H1 (cell line): ENCODE measurements at regions not wholly inside any gene's neighbourhood (a gene's known extent, or its start where the extent isn't known, plus 50 kb on each side); places are given as distances from the start of the nearest gene placed in this dataset.

Source experiments
- EZH2 ChIP-seq: fragments of 200-600 bp; sonication (generic); IDR thresholded peaks from 2 replicates; pipeline ENCODE4 v1.7.1; 2012; ENCODE audit warnings: low read depth, mild to moderate bottlenecking, moderate library complexity, low read length, inconsistent platforms; ENCODE audit not compliant: severe bottlenecking
- JUN ChIP-seq: IDR thresholded peaks from 2 replicates; pipeline ENCODE4 v1.6.1; 2011; ENCODE audit warnings: low read depth, mild to moderate bottlenecking, improper control_type of control experiment, low read length
- PHF8 ChIP-seq: fragments of 200-600 bp; sonication (generic); conservative IDR thresholded peaks from 2 replicates; pipeline ENCODE4 v1.7.1; 2012; ENCODE audit warnings: low read depth, mild to moderate bottlenecking, inconsistent platforms, low read length, moderate library complexity
- RAD21 ChIP-seq, 2 experiments: IDR thresholded peaks in 1 of 2; conservative IDR thresholded peaks in 1 of 2; 2 replicates each; pipeline ENCODE4 v1.6.1; 2011; ENCODE audit warnings: low read depth in 2 of 2, low read length in 2 of 2, improper control_type of control experiment in 1 of 2, inconsistent platforms in 1 of 2, mild to moderate bottlenecking in 1 of 2, moderate library complexity in 1 of 2
- RXRA ChIP-seq: IDR thresholded peaks from 2 replicates; pipeline ENCODE4 v1.6.1; 2011; ENCODE audit warnings: low read depth, mild to moderate bottlenecking, low read length, moderate library complexity; ENCODE audit not compliant: insufficient read depth
- SIN3A ChIP-seq, 2 experiments: IDR thresholded peaks in 1 of 2; conservative IDR thresholded peaks in 1 of 2; 2 replicates each; pipeline ENCODE4 v1.6.1; 2011 to 2012; ENCODE audit warnings: low read length in 2 of 2, improper control_type of control experiment in 1 of 2, low read depth in 1 of 2, mild to moderate bottlenecking in 1 of 2

GRCh38 chrY:21260325-21260724 is 250.8 kb upstream of the RBMY1B start (continued):
- TF ChIP-seq EZH2 (no peak), RXRA (no peak), RAD21 (IDR thresholded peaks at IDR 0.05 in 1 of 2, conservative IDR thresholded peaks at IDR 0.05 in 1 of 2; ENCODE audit: low read depth in 2 of 2, low read length in 2 of 2) (no peak), SIN3A (conservative IDR thresholded peaks at IDR 0.05 in 1 of 2, IDR thresholded peaks at IDR 0.05 in 1 of 2; ENCODE audit: low read depth in 1 of 2, low read length in 2 of 2) (no peak), PHF8 (no peak), JUN (no peak)
